T-helper 1 cell (primary cell): ENCODE measurements at regions not wholly inside any gene's neighbourhood (a gene's known extent, or its start where the extent isn't known, plus 50 kb on each side); places are given as distances from the start of the nearest gene placed in this dataset.

Source experiments
- DNase-seq, 5 donors: peaks; one replicate each; pipeline ENCODE4 v3.0.0-alpha.2; 2012 to 2020

DNA sequence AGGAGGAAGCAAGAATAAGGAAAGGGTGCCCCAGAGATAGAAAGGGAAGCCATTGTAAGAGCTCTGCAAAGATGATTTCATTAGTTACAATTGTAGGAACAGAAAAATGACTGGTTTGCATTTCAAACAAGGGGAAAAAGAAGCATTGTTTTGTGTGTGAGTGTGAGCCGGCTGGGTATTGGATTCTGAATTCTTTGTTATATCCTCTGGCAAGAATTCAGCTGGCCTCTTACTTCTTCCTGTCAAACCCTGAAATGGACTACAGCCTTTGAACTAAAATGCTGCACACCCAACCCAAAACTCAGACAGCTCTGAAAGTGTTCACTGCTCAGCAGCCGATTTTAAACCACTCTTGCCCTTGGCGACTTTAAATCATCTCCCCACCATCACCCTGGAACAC is 461.3 kb downstream of the PMP22 start:
- no peak for DNase-seq

DNA sequence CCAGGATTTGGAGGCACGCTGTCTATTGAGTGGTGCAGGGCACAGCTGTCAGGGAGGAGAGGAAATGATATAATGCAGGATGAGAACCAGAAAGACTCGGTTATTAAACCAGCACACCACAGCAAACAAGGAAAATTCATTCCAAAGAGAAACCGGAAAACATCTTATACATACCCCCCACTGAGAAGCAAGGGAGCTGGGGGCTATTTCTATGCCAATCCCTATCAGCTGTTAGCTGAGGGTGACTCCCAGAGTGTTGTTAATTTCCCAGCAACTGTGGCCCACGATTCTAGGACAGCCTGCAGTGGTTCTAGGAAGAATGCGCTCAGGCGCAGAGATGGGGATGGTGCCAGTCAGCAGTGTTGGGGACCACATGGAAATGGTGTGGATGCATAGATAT is 467.3 kb downstream of the PMP22 start:
- DNase-seq = no peak

- no peak for DNase-seq
These were observed 468.1 kb downstream of the PMP22 start for GRCh38 chr17:14797021-14797420.

GRCh38 chr17:14794961-14795360 is 470.2 kb downstream of the PMP22 start:
- DNase-seq = no peak

GRCh38 chr17:14793237-14793636 is 471.9 kb downstream of the PMP22 start:
- DNase-seq = no peak

DNA sequence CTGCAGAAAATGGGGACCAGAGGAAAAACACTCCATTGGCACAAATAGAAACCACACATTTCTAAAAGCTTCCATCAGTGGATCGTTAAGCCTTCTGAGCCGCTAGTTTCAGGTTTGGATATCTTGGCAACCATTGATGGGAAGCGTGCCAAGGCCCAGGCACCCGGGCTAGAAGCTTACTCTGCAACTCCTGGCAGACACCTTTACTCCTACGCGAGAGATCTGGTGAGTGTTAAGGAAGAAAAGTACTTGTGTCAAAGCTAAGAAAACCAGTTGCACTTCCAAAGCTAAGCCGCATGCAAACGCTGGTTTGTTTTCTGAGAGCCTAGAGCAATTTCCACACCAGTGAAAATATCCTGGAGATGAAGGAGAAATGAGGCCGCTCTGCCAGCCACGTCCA is 472.4 kb downstream of the PMP22 start:
- no peak for DNase-seq

DNA sequence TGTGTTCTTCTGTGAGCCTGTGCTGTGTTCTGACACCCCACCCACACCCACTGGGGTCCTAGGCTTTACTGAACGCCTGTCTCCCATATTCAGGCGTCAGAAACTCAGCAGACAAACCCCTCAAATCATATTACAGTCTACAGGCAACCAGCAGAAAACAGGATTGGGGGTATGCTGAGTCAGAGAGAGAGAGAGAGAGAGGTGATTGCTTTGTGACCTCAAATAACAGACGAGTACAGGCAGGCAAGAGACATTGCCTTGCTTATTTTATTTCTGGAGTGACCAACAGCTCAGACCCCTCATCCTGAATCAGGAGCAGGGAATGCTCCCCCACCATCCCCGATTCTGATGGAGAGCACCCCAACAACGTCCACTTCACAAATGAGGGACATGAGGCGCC is 473.9 kb downstream of the PMP22 start:
- no peak for DNase-seq

GRCh38 chr17:14790521-14790920 is 474.6 kb downstream of the PMP22 start:
- no peak for DNase-seq

GRCh38 chr17:14784997-14785696 is 480.0 kb downstream of the PMP22 start:
- DNase-seq = peak in 3 of 5 donors; percentile 7 to 23 (median 19)

GRCh38 chr17:14781123-14781522 is 480.2 kb downstream of the HS3ST3B1 start:
- no peak for DNase-seq

DNA sequence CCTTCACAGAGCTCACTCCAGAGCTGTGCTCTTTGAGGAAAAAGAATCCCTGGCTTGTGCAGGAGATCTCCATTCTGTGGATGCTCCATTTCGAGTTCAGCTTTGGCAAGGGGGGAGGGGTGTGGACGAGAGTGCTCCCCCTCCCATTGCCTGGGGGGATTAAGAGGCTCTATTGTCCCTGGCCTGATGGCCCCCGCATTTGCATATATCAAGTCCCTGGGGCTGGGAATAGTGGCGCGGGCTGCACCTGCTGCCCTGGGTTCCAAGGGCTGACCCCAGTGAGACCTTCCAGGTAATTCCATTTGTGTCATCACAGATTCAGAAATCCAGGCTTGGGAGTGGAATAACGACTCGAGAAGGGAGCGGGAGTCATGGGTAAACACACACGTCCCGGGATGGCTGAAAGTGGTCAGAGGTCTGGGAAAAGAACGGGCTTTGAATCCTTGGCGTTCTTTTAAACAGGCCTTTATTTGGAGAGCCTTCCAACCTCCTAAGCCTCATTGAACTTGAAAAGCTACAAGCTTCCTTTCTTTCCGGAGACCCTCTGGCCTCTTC is 479.3 kb downstream of the HS3ST3B1 start:
- DNase-seq = no peak

DNA sequence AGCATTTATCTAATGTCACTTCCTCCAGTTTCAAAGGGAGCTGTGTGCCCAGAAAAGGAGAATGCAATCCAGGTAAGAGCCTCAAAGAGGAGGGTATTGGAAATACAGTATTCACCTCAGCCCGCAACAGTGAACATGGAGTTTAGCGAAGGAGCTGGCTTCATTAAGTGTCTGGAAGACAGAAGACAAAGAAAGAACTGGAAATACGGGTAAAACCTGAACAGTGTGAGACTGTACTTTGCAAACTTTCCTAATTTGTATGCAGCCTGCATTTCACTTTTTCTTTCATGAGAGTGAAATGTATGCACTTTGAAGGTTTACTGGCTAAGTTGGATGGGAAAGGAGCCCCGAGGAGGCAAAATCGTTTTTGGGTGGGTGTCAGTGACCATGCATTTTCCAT is 478.4 kb downstream of the HS3ST3B1 start:
- no peak for DNase-seq

GRCh38 chr17:14777291-14777690 is 476.4 kb downstream of the HS3ST3B1 start:
- DNase-seq = no peak

DNA sequence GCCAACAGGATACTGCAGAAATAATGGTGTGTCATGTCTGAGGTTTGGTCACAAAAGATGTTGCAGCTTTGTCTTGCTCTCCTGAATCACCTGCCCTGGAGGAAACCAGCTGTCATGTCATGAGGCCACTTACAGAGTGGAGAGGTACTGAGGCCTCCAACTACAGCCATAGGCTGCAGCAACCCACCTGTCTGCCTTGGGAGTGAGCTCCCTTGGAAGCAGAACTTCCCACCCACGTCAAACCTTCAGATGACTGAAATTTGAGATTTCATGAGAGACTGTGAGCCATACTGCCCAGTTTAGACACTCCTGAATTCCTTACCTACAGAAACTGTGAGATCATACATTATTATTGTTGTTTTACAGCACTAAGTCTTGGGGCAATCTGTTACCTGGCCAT is 475.9 kb downstream of the HS3ST3B1 start:
- DNase-seq = no peak

DNA sequence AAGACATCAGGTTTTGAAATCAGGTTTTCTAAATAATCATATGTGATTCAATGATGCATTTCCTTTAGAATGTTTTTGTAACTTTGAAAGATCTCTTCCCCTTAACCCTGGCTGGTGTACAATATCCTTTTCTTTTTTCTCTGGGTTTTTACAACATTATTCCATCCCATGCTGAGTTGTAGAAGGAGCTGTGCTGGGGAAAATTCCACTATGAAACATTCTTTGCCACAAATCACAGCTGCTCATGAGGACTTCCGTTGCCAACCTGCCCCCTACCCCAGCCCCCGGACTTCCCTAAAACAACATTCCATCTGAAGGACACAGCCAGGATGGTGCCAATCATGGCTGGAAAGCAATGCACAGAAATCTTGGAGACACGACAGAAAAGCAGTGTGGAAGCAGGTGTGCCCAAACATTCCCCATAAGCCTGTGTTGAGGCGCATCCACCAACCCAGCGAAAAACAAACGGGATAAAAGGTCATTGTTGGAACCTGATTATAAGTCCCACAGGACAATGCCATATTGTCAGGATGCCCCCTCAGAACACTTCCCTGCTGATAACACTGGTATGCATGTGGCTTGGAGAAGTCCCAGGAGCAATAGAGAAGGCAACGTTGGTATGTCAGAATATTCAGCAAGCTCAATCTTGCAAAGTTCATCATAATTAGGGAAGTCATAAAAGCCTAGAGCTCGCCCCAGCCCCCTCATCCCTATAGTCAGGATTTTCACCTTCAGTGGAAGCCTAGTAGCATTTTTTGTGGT is 475.0 kb downstream of the HS3ST3B1 start:
- no peak for DNase-seq

- no peak for DNase-seq
These were observed 473.9 kb downstream of the HS3ST3B1 start for GRCh38 chr17:14774774-14775173.

DNA sequence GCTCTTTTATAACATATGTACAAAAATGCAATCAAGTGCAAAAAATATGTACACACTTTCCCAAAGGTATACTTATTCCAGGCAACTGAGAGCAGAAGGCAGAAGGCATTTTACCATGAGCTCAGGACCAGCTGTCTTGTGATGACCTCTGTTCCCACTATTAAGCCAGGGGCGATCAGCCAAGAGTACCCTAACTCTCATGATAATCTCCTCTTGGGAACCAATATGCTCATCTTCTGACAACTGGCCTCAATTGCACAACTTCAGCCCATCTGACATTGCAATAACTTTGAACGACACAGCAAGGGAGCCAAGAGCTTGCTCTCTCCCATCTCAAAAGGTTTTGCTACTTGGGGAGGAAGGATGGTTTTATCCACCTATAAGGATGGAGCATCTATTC is 471.9 kb downstream of the HS3ST3B1 start:
- DNase-seq = no peak

GRCh38 chr17:14771543-14771942 is 470.7 kb downstream of the HS3ST3B1 start:
- no peak for DNase-seq

DNA sequence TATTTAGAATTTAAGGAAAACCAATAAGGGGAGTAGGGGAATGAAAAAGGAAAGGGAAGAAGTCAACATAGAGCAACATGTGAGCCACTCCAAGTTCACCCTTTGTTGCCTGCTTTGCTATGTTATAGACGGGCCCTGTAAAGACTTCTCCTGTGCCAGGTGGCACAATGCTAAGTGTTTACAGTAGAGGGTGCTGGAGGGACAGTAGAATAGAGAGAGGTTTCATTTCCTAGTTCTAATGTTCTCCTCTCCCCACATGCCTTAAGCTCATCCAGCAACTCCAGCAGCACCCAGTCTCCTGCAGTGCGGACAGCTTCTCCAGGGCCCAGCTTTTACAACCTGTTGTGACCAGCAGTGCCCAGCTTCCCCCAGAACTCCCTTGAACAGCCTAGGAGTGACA is 468.0 kb downstream of the HS3ST3B1 start:
- DNase-seq = no peak

- DNase-seq = no peak
These were observed 462.0 kb downstream of the HS3ST3B1 start for GRCh38 chr17:14762736-14763479.

DNA sequence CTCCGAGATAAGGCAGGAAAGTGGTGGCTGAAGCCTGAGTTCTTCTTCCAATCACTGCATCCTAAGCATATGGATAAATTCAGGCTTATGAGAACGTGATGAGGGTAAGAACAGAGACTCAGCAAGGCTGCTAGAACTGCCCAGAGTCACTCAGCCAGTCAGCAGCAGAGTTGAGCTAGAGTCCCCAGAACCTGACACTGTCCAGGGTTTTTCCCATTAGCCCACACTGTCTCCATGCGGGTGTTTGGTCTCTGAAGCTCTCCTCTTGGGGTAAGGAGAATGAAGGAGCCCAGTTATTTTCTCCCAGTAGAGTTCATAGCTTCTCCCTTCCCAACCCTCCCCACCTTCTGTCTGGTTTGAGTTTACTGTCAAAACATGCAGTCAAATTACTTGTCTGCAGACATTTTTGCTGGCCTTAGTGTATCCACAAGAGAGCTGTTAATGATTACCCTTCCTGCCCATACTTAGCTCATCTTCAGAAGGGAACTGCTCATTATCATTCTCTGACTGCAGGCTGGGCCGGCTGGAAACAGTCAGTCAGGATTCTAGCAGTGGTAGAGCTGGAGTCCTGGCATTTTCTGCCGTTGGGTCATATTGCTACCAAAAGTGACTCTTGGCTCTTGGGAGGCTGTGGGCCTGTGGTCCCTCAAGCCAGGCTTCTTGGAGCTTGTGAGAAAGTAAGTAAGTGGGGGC is 460.0 kb downstream of the HS3ST3B1 start:
- no peak for DNase-seq

GRCh38 chr17:14760212-14760611 is 459.3 kb downstream of the HS3ST3B1 start:
- no peak for DNase-seq

DNA sequence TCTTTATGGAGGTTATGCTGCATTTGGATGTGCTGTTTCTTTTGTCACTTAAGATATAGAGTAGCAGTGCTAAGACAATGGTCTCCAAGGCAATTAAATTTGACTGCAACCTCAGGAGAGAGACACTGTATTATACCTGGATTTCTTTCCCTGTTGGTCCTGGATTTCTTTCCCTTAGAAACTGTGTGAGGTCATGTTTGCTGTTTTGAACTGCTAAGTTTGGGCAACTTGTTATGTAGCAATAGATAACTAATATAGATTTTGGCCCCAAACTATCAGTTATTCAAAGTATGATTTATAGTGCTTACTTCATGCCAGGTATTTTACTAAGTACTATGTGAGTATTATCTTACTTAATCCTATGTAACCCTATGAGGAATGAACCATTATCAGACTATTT is 458.4 kb downstream of the HS3ST3B1 start:
- no peak for DNase-seq
